ENCODE measurements at regions not wholly inside any gene's neighbourhood (a gene's known extent, or its start where the extent isn't known, plus 50 kb on each side); places are given as distances from the start of the nearest gene placed in this dataset.

GRCh38 chr5:52331725-52332124 lies 456.0 kb upstream of the ITGA1 start:
- TF ChIP-seq, protein P1, sequence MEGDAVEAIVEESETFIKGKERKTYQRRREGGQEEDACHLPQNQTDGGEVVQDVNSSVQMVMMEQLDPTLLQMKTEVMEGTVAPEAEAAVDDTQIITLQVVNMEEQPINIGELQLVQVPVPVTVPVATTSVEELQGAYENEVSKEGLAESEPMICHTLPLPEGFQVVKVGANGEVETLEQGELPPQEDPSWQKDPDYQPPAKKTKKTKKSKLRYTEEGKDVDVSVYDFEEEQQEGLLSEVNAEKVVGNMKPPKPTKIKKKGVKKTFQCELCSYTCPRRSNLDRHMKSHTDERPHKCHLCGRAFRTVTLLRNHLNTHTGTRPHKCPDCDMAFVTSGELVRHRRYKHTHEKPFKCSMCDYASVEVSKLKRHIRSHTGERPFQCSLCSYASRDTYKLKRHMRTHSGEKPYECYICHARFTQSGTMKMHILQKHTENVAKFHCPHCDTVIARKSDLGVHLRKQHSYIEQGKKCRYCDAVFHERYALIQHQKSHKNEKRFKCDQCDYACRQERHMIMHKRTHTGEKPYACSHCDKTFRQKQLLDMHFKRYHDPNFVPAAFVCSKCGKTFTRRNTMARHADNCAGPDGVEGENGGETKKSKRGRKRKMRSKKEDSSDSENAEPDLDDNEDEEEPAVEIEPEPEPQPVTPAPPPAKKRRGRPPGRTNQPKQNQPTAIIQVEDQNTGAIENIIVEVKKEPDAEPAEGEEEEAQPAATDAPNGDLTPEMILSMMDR (IDR thresholded peaks at IDR 0.05), result no peak
- no peak for TF ChIP-seq GABPA (IDR thresholded peaks at IDR 0.05; ENCODE audit: low read depth)
- no peak for TF ChIP-seq CHD2 (IDR thresholded peaks at IDR 0.05; ENCODE audit: low read length, partially characterized antibody)
- TF ChIP-seq GATA2 (CRISPR knock-in tag; IDR thresholded peaks at IDR 0.05), result no peak
